Trophoblast cell (in vitro differentiated cells and primary cell): ENCODE measurements at regions not wholly inside any gene's neighbourhood (a gene's known extent, or its start where the extent isn't known, plus 50 kb on each side); places are given as distances from the start of the nearest gene placed in this dataset.

ENCODE experiments used
- DNase-seq, 2 donors: peaks; one replicate each; pipeline ENCODE4 v3.0.0-alpha.2; 2016
- H2AFZ ChIP-seq: 2 replicates; pipeline ENCODE4 v1.6.1; 2013; ENCODE audit warnings: low read length, moderate library complexity, mild to moderate bottlenecking; ENCODE audit not compliant: insufficient read depth, poor library complexity
- H2AK5ac ChIP-seq: 2 replicates; pipeline ENCODE4 v1.6.1; 2013; ENCODE audit warnings: mild to moderate bottlenecking, low read length
- H2BK120ac ChIP-seq: 2 replicates; pipeline ENCODE4 v1.6.1; 2013; ENCODE audit warnings: low read length, mild to moderate bottlenecking, moderate library complexity; ENCODE audit not compliant: insufficient read depth, poor library complexity
- H2BK12ac ChIP-seq: 2 replicates; pipeline ENCODE4 v1.6.1; 2013; ENCODE audit warnings: mild to moderate bottlenecking, low read length, moderate library complexity
- H2BK5ac ChIP-seq: 2 replicates; pipeline ENCODE4 v1.6.1; 2013; ENCODE audit warnings: low read length, low read depth, moderate library complexity, mild to moderate bottlenecking; ENCODE audit not compliant: poor library complexity
- H3K14ac ChIP-seq: 2 replicates; pipeline ENCODE4 v1.6.1; 2013; ENCODE audit warnings: mild to moderate bottlenecking, low read length
- H3K18ac ChIP-seq: 2 replicates; pipeline ENCODE4 v1.6.1; 2013; ENCODE audit warnings: mild to moderate bottlenecking, low read length
- H3K23ac ChIP-seq: 2 replicates; pipeline ENCODE4 v1.6.1; 2013; ENCODE audit warnings: low read length
- H3K27ac ChIP-seq: 2 replicates; pipeline ENCODE4 v1.5.1; 2013; ENCODE audit warnings: low read depth, mild to moderate bottlenecking, inconsistent platforms, low read length, moderate library complexity
- H3K27me3 ChIP-seq: 2 replicates; pipeline ENCODE4 v1.6.1; 2013; ENCODE audit warnings: inconsistent platforms, mild to moderate bottlenecking, low read length, moderate library complexity; ENCODE audit not compliant: insufficient read depth
- H3K36me3 ChIP-seq, 2 experiments: 1 replicate in 1 of 2; 2 replicates in 1 of 2; pipeline ENCODE4 v1.6.1; 2013; ENCODE audit warnings: low read length in 2 of 2, mild to moderate bottlenecking in 2 of 2, moderate library complexity in 1 of 2; ENCODE audit not compliant: insufficient read depth in 2 of 2, control insufficient read depth in 1 of 2
- H3K4ac ChIP-seq: 2 replicates; pipeline ENCODE4 v1.6.1; 2013; ENCODE audit warnings: low read depth, mild to moderate bottlenecking, low read length, moderate library complexity
- H3K4me1 ChIP-seq, 2 experiments: 1 replicate in 1 of 2; 2 replicates in 1 of 2; pipeline ENCODE4 v1.6.1; 2013; ENCODE audit warnings: low read length in 2 of 2, mild to moderate bottlenecking in 2 of 2, moderate library complexity in 1 of 2; ENCODE audit not compliant: insufficient read depth in 2 of 2, control insufficient read depth in 1 of 2
- H3K4me2 ChIP-seq: 2 replicates; pipeline ENCODE4 v1.6.1; 2013; ENCODE audit warnings: inconsistent platforms, mild to moderate bottlenecking, low read length, moderate library complexity
- H3K4me3 ChIP-seq: 2 replicates; pipeline ENCODE4 v1.5.1; 2013; ENCODE audit warnings: mild to moderate bottlenecking, low read depth, low read length, inconsistent platforms
- H3K79me1 ChIP-seq: one replicate; pipeline ENCODE4 v1.6.1; 2013; ENCODE audit warnings: low read length
- H3K79me2 ChIP-seq: 2 replicates; pipeline ENCODE4 v1.6.1; 2013; ENCODE audit warnings: low read length, mild to moderate bottlenecking; ENCODE audit not compliant: control insufficient read depth, insufficient read depth, poor library complexity
- H3K9ac ChIP-seq: 2 replicates; pipeline ENCODE4 v1.6.1; 2013; ENCODE audit warnings: mild to moderate bottlenecking, low read length
- H3K9me3 ChIP-seq: 2 replicates; pipeline ENCODE4 v1.6.1; 2013; ENCODE audit warnings: low read depth, mild to moderate bottlenecking, control low read depth, inconsistent platforms, low read length; ENCODE audit not compliant: insufficient read depth
- H4K12ac ChIP-seq: 2 replicates; pipeline ENCODE4 v1.6.1; 2013; ENCODE audit warnings: low read depth, mild to moderate bottlenecking, low read length, moderate library complexity
- H4K8ac ChIP-seq: 2 replicates; pipeline ENCODE4 v1.6.1; 2013; ENCODE audit warnings: low read depth, mild to moderate bottlenecking, low read length, moderate library complexity
- H4K91ac ChIP-seq: one replicate; pipeline ENCODE4 v1.6.1; 2013; ENCODE audit warnings: low read depth, mild to moderate bottlenecking, low read length, moderate library complexity
- WGBS: extraction: QIAGEN DNeasy Blood & Tissue Kit; methylation state at CpG from one replicate; pipeline ENCODE4 v1.1.7; 2013; ENCODE audit warnings: missing lambda C conversion rate; ENCODE audit not compliant: insufficient read length, insufficient coverage; ENCODE audit errors: extremely low coverage; 5-methylcytosine and 5-hydroxymethylcytosine counted together

- H3K4me2 ChIP-seq = no peak overlapping the region
- no peak overlapping the region for H2AK5ac ChIP-seq
- H2AFZ ChIP-seq = no peak overlapping the region
- no peaks in the 10 kb centered on the region for H3K4me1 ChIP-seq
- H2BK5ac ChIP-seq = no peak overlapping the region
- no peak overlapping the region for H3K4ac ChIP-seq
- H3K9ac ChIP-seq = no peak overlapping the region
- no peaks in the 10 kb centered on the region for H3K27me3 ChIP-seq
- H2BK12ac ChIP-seq = no peak overlapping the region
- H3K4me3 ChIP-seq = no peak overlapping the region
- no CpG with 5 or more reads among the region's 1 CpG for WGBS
- H4K91ac ChIP-seq = no peak overlapping the region
- H4K12ac ChIP-seq = no peak overlapping the region
- H3K9me3 ChIP-seq = no peaks in the 10 kb centered on the region
- no peaks in the 10 kb centered on the region for H3K36me3 ChIP-seq
- no peak overlapping the region for H4K8ac ChIP-seq
- no peak for DNase-seq
- no peaks in the 10 kb centered on the region for H3K79me2 ChIP-seq
- no peak overlapping the region for H3K27ac ChIP-seq
- no peak overlapping the region for H3K14ac ChIP-seq
- H3K79me1 ChIP-seq = no peaks in the 10 kb centered on the region
- no peak overlapping the region for H3K18ac ChIP-seq
- no peak overlapping the region for H3K23ac ChIP-seq
- no peak overlapping the region for H2BK120ac ChIP-seq
Measured at GRCh38 chr7:80334196-80334595, 177.7 kb downstream of the GNAT3 start.

GRCh38 chr7:80333040-80333439 lies 178.8 kb downstream of the GNAT3 start:
- Histone ChIP-seq H3K4me1 (no peaks in the 10 kb centered on the region), H2BK120ac (no peak overlapping the region), H2BK12ac (no peak overlapping the region), H3K14ac (no peak overlapping the region), H3K79me1 (no peaks in the 10 kb centered on the region), H2BK5ac (no peak overlapping the region), H2AK5ac (no peak overlapping the region), H3K27me3 (no peaks in the 10 kb centered on the region), H3K79me2 (no peaks in the 10 kb centered on the region), H3K9ac (no peak overlapping the region), H3K4me3 (no peak overlapping the region), H4K12ac (no peak overlapping the region), H2AFZ (no peak overlapping the region), H3K9me3 (no peaks in the 10 kb centered on the region), H3K18ac (no peak overlapping the region), H3K36me3 (no peaks in the 10 kb centered on the region), H3K27ac (no peak overlapping the region), H3K23ac (no peak overlapping the region), H4K8ac (no peak overlapping the region), H3K4ac (no peak overlapping the region), H3K4me2 (no peak overlapping the region), H4K91ac (no peak overlapping the region)
- no peak for DNase-seq
- no CpG with 5 or more reads among the region's 1 CpG for WGBS

GRCh38 chr7:80330434-80330833 lies 181.4 kb downstream of the GNAT3 start:
- no peaks in the 10 kb centered on the region for H3K36me3 ChIP-seq
- H3K27me3 ChIP-seq = no peaks in the 10 kb centered on the region
- no peak overlapping the region for H3K14ac ChIP-seq
- no peak overlapping the region for H2AK5ac ChIP-seq
- H2BK5ac ChIP-seq = no peak overlapping the region
- no peak overlapping the region for H4K8ac ChIP-seq
- no peak overlapping the region for H3K4me2 ChIP-seq
- no peaks in the 10 kb centered on the region for H3K79me2 ChIP-seq
- H2BK120ac ChIP-seq = no peak overlapping the region
- no peak overlapping the region for H2AFZ ChIP-seq
- H2BK12ac ChIP-seq = no peak overlapping the region
- no peak overlapping the region for H3K9ac ChIP-seq
- H3K79me1 ChIP-seq = no peaks in the 10 kb centered on the region
- H4K91ac ChIP-seq = no peak overlapping the region
- DNase-seq = peak in 1 of 2 donors; percentile 52
- no peak overlapping the region for H3K4me3 ChIP-seq
- no peaks in the 10 kb centered on the region for H3K9me3 ChIP-seq
- no peak overlapping the region for H4K12ac ChIP-seq
- H3K23ac ChIP-seq = no peak overlapping the region
- no peak overlapping the region for H3K18ac ChIP-seq
- H3K4me1 ChIP-seq = no peaks in the 10 kb centered on the region
- no peak overlapping the region for H3K27ac ChIP-seq
- H3K4ac ChIP-seq = no peak overlapping the region

GRCh38 chr7:80324032-80324431 lies 187.8 kb downstream of the GNAT3 start:
- Histone ChIP-seq H4K12ac (no peak overlapping the region), H3K36me3 (no peaks in the 10 kb centered on the region), H2AK5ac (no peak overlapping the region), H4K8ac (no peak overlapping the region), H3K9ac (no peak overlapping the region), H3K27ac (no peak overlapping the region), H2BK12ac (no peak overlapping the region), H2BK120ac (no peak overlapping the region), H3K4me3 (no peak overlapping the region), H2AFZ (no peak overlapping the region), H3K4ac (no peak overlapping the region), H3K9me3 (no peaks in the 10 kb centered on the region), H3K18ac (no peak overlapping the region), H3K14ac (no peak overlapping the region), H3K4me2 (no peak overlapping the region), H3K27me3 (no peaks in the 10 kb centered on the region), H2BK5ac (no peak overlapping the region), H3K23ac (no peak overlapping the region), H3K79me1 (no peaks in the 10 kb centered on the region), H3K4me1 (no peaks in the 10 kb centered on the region), H3K79me2 (no peaks in the 10 kb centered on the region), H4K91ac (no peak overlapping the region)
- no CpG with 5 or more reads among the region's 3 CpGs for WGBS
- DNase-seq = peak; percentile 30 to 62
